Ovary (tissue), 7 donors: ENCODE measurements at regions not wholly inside any gene's neighbourhood (a gene's known extent, or its start where the extent isn't known, plus 50 kb on each side); places are given as distances from the start of the nearest gene placed in this dataset.

Source experiments
- DNase-seq, 5 donors: peaks; one replicate each; pipeline ENCODE4 v3.0.0-alpha.2; 2019 to 2020
- H3K27ac ChIP-seq, 2 donors: fragments of 200-600 bp; one replicate each; pipeline versions ENCODE4 v1.5.1 to v1.8.0; 2019 to 2022
- H3K27me3 ChIP-seq: fragments of 200-600 bp; one replicate; pipeline ENCODE4 v1.8.0; 2022
- H3K36me3 ChIP-seq: fragments of 200-600 bp; sonication (generic); one replicate; pipeline ENCODE4 v1.5.1; 2019
- H3K4me1 ChIP-seq: one replicate; pipeline ENCODE4 v1.8.1; 2013; ENCODE audit warnings: mild to moderate bottlenecking, moderate library complexity; ENCODE audit not compliant: insufficient read depth
- H3K4me3 ChIP-seq: fragments of 200-600 bp; sonication (generic); one replicate; pipeline ENCODE4 v1.5.1; 2017
- H3K9me3 ChIP-seq, 2 donors: fragments of 200-600 bp in 1 of 2; sonication (generic) in 1 of 2; one replicate each; pipeline versions ENCODE4 v1.5.1 to v1.8.1; 2013 to 2019; ENCODE audit warnings: mild to moderate bottlenecking in 1 of 2, moderate library complexity in 1 of 2
- CTCF ChIP-seq, 3 donors: fragments of 450-650 bp in 2 of 3; fragments of 200-600 bp in 1 of 3; IDR thresholded peaks; one replicate each; pipeline versions ENCODE4 v1.5.1 to v1.8.0; 2016 to 2022; ENCODE audit warnings: antibody characterized with exemption in 3 of 3, mild to moderate bottlenecking in 1 of 3
- EP300 ChIP-seq: sonication (generic); formaldehyde crosslinking; IDR thresholded peaks from one replicate; pipeline ENCODE4 v1.6.1; 2017; ENCODE audit warnings: antibody characterized with exemption
- POLR2A ChIP-seq: fragments of 450-650 bp; IDR thresholded peaks from one replicate; pipeline ENCODE4 v1.6.1; 2017; ENCODE audit warnings: antibody characterized with exemption, mild to moderate bottlenecking, moderate library complexity
- WGBS, 3 donors: extraction: QIAGEN DNeasy Blood & Tissue Kit in 1 of 3; methylation state at CpG; one replicate each; pipeline versions ENCODE4 v1.1.5 to v1.1.7; 2013 to 2017; 5-methylcytosine and 5-hydroxymethylcytosine counted together
- intact Hi-C, 4 donors: fragments of 100-400 bp; cut with DNase I; formaldehyde crosslinking; loops; one replicate each; pipeline versions ENCODE4 v1.11.0 to v1.15.1; 2022 to 2023
- donor health status: DM: no; HTN: no; CAD: no; lungs with moderate emphysema.
- donor health status: DM: no; HTN: no; CAD: no.
- donor health status: Bipolar disorder and iron deficiency.
- donor health status: DM: no; HTN: no; CAD: no.
- donor health status: DM: yes; HTN: yes; CAD: no.

DNA sequence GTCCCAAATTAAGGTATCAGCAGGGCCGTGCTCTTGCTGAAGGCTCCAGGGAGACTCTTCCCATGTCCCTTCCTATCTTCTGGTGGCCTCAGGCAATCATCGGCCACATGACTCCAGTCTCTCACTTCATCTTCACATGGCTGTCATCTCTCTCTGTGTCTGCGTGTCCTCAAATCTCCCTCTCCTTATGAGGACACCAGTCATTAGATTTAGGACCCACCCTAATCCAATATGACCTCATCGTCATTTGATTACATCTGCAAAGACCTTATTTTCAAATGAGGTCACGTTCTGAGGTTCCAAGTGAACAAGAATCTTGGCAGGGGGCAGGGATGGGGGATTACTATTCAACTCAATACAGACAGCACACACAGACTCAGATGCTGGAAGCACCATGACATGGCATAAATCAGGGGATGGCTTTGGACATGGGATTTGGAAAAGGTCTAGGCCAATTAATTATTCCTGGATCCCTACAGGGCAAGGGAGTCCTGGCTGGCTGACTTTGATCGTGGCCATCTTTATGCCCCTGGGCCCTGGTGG lies 210.0 kb upstream of the SKOR2 start:
- intact Hi-C loops, result no loop called here
- no peaks in the 10 kb centered on the region for H3K9me3 ChIP-seq
- H3K27ac ChIP-seq, result no peak overlapping the region
- no peak for TF ChIP-seq EP300
- TF ChIP-seq POLR2A, result no peak
- no peak for TF ChIP-seq CTCF (IDR thresholded peaks at IDR 0.05)
- WGBS, 3 donors, result 70 to 80% (median 72%) methylated on average over 6 of the region's 6 CpGs
- H3K4me1 ChIP-seq, result no peaks in the 10 kb centered on the region
- no peak overlapping the region for H3K4me3 ChIP-seq
- no peaks in the 10 kb centered on the region for H3K27me3 ChIP-seq
- no peaks in the 10 kb centered on the region for H3K36me3 ChIP-seq
- no peak for DNase-seq

- no peak overlapping the region for H3K27ac ChIP-seq
- no peaks in the 10 kb centered on the region for H3K27me3 ChIP-seq
- no peak overlapping the region for H3K4me3 ChIP-seq
- no peaks in the 10 kb centered on the region for H3K4me1 ChIP-seq
- intact Hi-C loops, result no loop called here
- H3K36me3 ChIP-seq, result no peaks in the 10 kb centered on the region
- no peaks in the 10 kb centered on the region for H3K9me3 ChIP-seq
- no peak for TF ChIP-seq EP300
- TF ChIP-seq POLR2A, result no peak
- TF ChIP-seq CTCF (IDR thresholded peaks at IDR 0.05), result no peak
- DNase-seq, result no peak
These were observed 207.0 kb upstream of the SKOR2 start for GRCh38 chr18:47458483-47458882.

GRCh38 chr18:47457614-47458013 lies 206.2 kb upstream of the SKOR2 start:
- intact Hi-C loops, result no loop called here

GRCh38 chr18:47453038-47453437 lies 201.6 kb upstream of the SKOR2 start:
- H3K4me1 ChIP-seq, result no peaks in the 10 kb centered on the region
- intact Hi-C loops, result no loop called here
- no peaks in the 10 kb centered on the region for H3K9me3 ChIP-seq
- no peaks in the 10 kb centered on the region for H3K27me3 ChIP-seq
- 81 to 88% (median 82%) methylated on average over 4 of the region's 4 CpGs for WGBS, 3 donors
- no peaks in the 10 kb centered on the region for H3K36me3 ChIP-seq
- no peak for DNase-seq
- H3K27ac ChIP-seq, result no peak overlapping the region
- no peak for TF ChIP-seq CTCF (IDR thresholded peaks at IDR 0.05)
- TF ChIP-seq POLR2A, result no peak
- TF ChIP-seq EP300, result no peak
- no peak overlapping the region for H3K4me3 ChIP-seq

More at GRCh38 chr18:47457614-47458013, 206.2 kb upstream of the SKOR2 start:
- TF ChIP-seq POLR2A (no peak), EP300 (no peak), CTCF (IDR thresholded peaks at IDR 0.05) (no peak)
- Histone ChIP-seq H3K4me1 (no peaks in the 10 kb centered on the region), H3K36me3 (no peaks in the 10 kb centered on the region), H3K27me3 (no peaks in the 10 kb centered on the region), H3K4me3 (no peak overlapping the region), H3K27ac (no peak overlapping the region), H3K9me3 (no peaks in the 10 kb centered on the region)
- no peak for DNase-seq
- WGBS, 3 donors, result 48 to 77% (median 59%) methylated on average over 1 of the region's 1 CpG

GRCh38 chr18:47448956-47449355 lies 197.5 kb upstream of the SKOR2 start:
- DNase-seq, result no peak
- Histone ChIP-seq H3K27ac (no peak overlapping the region), H3K4me1 (no peaks in the 10 kb centered on the region), H3K9me3 (no peaks in the 10 kb centered on the region), H3K27me3 (no peaks in the 10 kb centered on the region), H3K4me3 (no peak overlapping the region), H3K36me3 (no peaks in the 10 kb centered on the region)
- intact Hi-C loops, result no loop called here
- TF ChIP-seq POLR2A (no peak), EP300 (no peak)
- WGBS, 3 donors, result 85 to 88% (median 87%) methylated on average over 6 of the region's 6 CpGs
